GM23248 (cell line): ENCODE measurements at regions not wholly inside any gene's neighbourhood (a gene's known extent, or its start where the extent isn't known, plus 50 kb on each side); places are given as distances from the start of the nearest gene placed in this dataset.

ENCODE experiments used
- EZH2 ChIP-seq: fragments of 200-600 bp; sonication (generic); IDR thresholded peaks from 2 replicates; pipeline ENCODE4 v1.6.1; 2018; ENCODE audit warnings: antibody characterized with exemption, mild to moderate bottlenecking; ENCODE audit not compliant: insufficient read depth, poor library complexity, severe bottlenecking
- EZH2phosphoT487 ChIP-seq: fragments of 200-600 bp; sonication (generic); IDR thresholded peaks from 2 replicates; pipeline ENCODE4 v1.6.1; 2018; ENCODE audit warnings: antibody characterized with exemption, moderate library complexity, mild to moderate bottlenecking, low read depth; ENCODE audit not compliant: insufficient read depth

GRCh38 chr2:236687296-236687965 is 117.8 kb downstream of the ACKR3 start:
- TF ChIP-seq EZH2: no peak
- no peak for TF ChIP-seq EZH2phosphoT487
